ENCODE measurements at regions not wholly inside any gene's neighbourhood (a gene's known extent, or its start where the extent isn't known, plus 50 kb on each side); places are given as distances from the start of the nearest gene placed in this dataset.

GRCh38 chr16:65876624-65877023 is 489.9 kb upstream of the CDH5 start:
- TF ChIP-seq POLR2A (IDR thresholded peaks at IDR 0.05; ENCODE audit: low read depth, low read length) (no peak), TAF1 (IDR thresholded peaks at IDR 0.05; ENCODE audit: low read depth, low read length) (no peak), POLR2AphosphoS5 (IDR thresholded peaks at IDR 0.05; ENCODE audit: low read depth, low read length) (no peak), SPI1 (IDR thresholded peaks at IDR 0.05; ENCODE audit: low read depth, low read length) (no peak), PAX5 (IDR thresholded peaks at IDR 0.05; ENCODE audit: insufficient read depth, low read length, severe bottlenecking) (no peak), POU2F2 (IDR thresholded peaks at IDR 0.05; ENCODE audit: low read depth, low read length) (no peak)
